Skeletal muscle satellite cell (primary cell): ENCODE measurements at regions not wholly inside any gene's neighbourhood (a gene's known extent, or its start where the extent isn't known, plus 50 kb on each side); places are given as distances from the start of the nearest gene placed in this dataset.

Experiments used
- H3K27me3 ChIP-seq: 2 replicates; pipeline ENCODE4 v1.7.0; 2013; ENCODE audit warnings: low read length; ENCODE audit not compliant: control insufficient read depth, insufficient read depth
- H3K36me3 ChIP-seq: 2 replicates; pipeline ENCODE4 v1.7.0; 2013; ENCODE audit warnings: mild to moderate bottlenecking, control low read depth, low read length; ENCODE audit not compliant: insufficient read depth
- H3K4me1 ChIP-seq: 2 replicates; pipeline ENCODE4 v1.7.0; 2013; ENCODE audit warnings: low read length; ENCODE audit not compliant: control insufficient read depth, insufficient read depth
- H3K4me2 ChIP-seq: 2 replicates; pipeline ENCODE4 v1.7.0; 2013; ENCODE audit warnings: mild to moderate bottlenecking, low read length
- H3K4me3 ChIP-seq: 2 replicates; pipeline ENCODE4 v1.7.0; 2013; ENCODE audit warnings: low read length
- H3K9ac ChIP-seq: 2 replicates; pipeline ENCODE4 v1.7.0; 2013; ENCODE audit warnings: mild to moderate bottlenecking, low read depth, low read length, moderate library complexity
- H3K9me3 ChIP-seq: replicated peaks from 2 replicates; pipeline ENCODE4 v1.7.0; 2013; ENCODE audit warnings: mild to moderate bottlenecking, control low read depth, low read length

DNA sequence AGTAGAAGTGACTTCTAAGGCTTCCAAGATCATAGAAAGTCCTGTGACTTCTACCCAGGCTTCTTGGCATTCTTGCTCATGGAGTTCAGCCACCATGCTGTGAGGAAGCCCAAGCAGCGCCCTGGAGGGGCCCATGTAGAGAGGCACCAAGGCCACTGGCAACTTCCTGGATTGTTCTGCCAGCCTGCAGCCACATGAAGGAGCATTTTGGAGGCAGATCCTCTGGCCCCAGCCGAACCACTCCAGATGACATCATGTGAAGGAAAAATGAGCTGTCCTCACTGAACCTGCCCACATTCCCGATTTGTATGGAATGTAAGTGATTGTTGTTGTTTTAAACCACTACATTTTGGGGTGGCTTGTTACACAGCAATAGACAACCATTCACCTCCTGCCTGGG is 51.5 kb upstream of the MNX1 start:
- Histone ChIP-seq H3K4me2 (no peak overlapping the region), H3K9me3 (no peaks in the 10 kb centered on the region), H3K4me3 (no peak overlapping the region), H3K9ac (no peak overlapping the region), H3K36me3 (no peaks in the 10 kb centered on the region), H3K27me3 (peaks cover 4% of the 10 kb centered on the region), H3K4me1 (no peaks in the 10 kb centered on the region)

GRCh38 chr7:157065046-157065445 is 54.6 kb upstream of the MNX1 start:
- Histone ChIP-seq H3K36me3 (no peaks in the 10 kb centered on the region), H3K4me1 (no peaks in the 10 kb centered on the region), H3K9ac (no peak overlapping the region)

DNA sequence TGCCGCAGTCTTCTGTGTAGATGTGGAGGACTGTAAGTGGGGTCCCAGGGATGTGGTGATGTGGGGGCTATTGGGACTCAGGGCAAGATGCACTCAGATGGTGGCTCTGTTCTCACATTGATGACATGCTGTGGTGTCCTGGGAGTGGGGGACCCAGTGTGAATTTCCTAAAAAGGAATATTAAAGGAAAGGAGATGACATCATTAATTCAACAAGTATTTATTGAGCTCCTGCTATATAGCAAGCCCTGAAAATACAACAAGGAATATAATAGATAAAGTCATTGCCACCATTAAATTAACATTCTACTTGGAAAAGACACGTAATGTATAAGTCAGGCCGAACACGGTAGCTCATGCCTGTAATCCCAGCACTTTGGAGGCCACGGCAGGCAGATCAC is 61.9 kb upstream of the MNX1 start:
- Histone ChIP-seq H3K27me3 (peaks cover 35% of the 10 kb centered on the region), H3K9ac (no peak overlapping the region), H3K4me2 (no peak overlapping the region), H3K36me3 (no peaks in the 10 kb centered on the region), H3K4me1 (no peaks in the 10 kb centered on the region), H3K4me3 (no peak overlapping the region), H3K9me3 (no peaks in the 10 kb centered on the region)

More at GRCh38 chr7:157065046-157065445, 54.6 kb upstream of the MNX1 start:
- no peak overlapping the region for H3K4me2 ChIP-seq
- no peak overlapping the region for H3K4me3 ChIP-seq
- no peaks in the 10 kb centered on the region for H3K9me3 ChIP-seq
- H3K27me3 ChIP-seq, result peaks cover 6% of the 10 kb centered on the region

DNA sequence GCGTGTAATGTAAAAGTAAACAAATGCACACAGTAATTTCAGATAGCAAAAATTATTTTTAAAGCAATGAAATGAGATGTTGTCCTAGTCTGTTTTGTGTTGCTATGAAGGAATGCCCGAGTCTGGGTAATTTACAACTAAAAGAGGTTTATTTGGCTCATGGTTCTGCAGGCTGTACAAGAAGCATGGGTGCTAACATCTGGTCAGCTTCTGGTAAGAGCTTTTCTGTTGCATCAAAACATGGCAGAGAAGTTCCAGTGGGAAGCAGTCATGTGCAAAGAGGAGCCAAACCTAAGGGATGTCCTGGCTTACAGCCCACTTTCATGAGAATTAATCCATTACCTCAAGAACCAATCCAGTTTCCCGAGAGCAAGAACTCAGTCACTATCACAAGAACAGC is 62.9 kb upstream of the MNX1 start:
- no peak overlapping the region for H3K9ac ChIP-seq
- no peaks in the 10 kb centered on the region for H3K36me3 ChIP-seq
- H3K9me3 ChIP-seq, result no peaks in the 10 kb centered on the region
- no peak overlapping the region for H3K4me3 ChIP-seq
- H3K27me3 ChIP-seq, result peaks cover 44% of the 10 kb centered on the region
- H3K4me1 ChIP-seq, result no peaks in the 10 kb centered on the region
- no peak overlapping the region for H3K4me2 ChIP-seq

- Histone ChIP-seq H3K4me1 (no peaks in the 10 kb centered on the region), H3K9ac (no peak overlapping the region), H3K9me3 (no peaks in the 10 kb centered on the region), H3K27me3 (peaks cover 51% of the 10 kb centered on the region), H3K4me3 (no peak overlapping the region), H3K36me3 (no peaks in the 10 kb centered on the region), H3K4me2 (no peak overlapping the region)
These were observed 63.6 kb upstream of the MNX1 start for GRCh38 chr7:157073949-157074624.

GRCh38 chr7:157076466-157076865 is 62.3 kb upstream of the UBE3C start:
- H3K4me3 ChIP-seq, result no peak overlapping the region
- H3K27me3 ChIP-seq, result peaks cover 63% of the 10 kb centered on the region
- H3K36me3 ChIP-seq, result no peaks in the 10 kb centered on the region
- no peak overlapping the region for H3K4me2 ChIP-seq
- H3K9ac ChIP-seq, result no peak overlapping the region
- no peaks in the 10 kb centered on the region for H3K4me1 ChIP-seq
- H3K9me3 ChIP-seq, result no peaks in the 10 kb centered on the region

DNA sequence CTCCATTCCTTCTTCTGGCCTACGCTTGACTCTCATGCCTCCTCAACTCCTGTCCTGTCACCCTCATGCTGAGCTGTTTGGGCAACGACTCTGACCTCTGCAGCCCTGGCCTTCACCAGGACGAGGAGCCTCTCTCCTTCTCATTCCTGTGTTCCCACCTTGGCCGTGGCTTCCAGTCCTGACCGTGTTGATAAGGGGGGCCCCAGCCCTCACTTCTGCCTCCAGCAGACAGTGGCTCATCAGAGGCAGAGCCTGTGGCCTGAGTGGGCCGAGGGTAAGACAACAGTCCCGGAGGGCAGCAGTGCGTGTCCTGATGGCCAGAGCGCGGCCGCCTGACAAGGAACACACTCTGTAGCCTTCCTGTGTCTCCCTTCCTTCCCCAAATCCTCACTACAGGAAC is 61.7 kb upstream of the UBE3C start:
- Histone ChIP-seq H3K36me3 (no peaks in the 10 kb centered on the region), H3K27me3 (peaks cover 64% of the 10 kb centered on the region), H3K4me3 (no peak overlapping the region), H3K4me1 (no peaks in the 10 kb centered on the region), H3K9ac (no peak overlapping the region), H3K4me2 (no peak overlapping the region), H3K9me3 (no peaks in the 10 kb centered on the region)

- H3K36me3 ChIP-seq, result no peaks in the 10 kb centered on the region
- H3K9me3 ChIP-seq, result no peaks in the 10 kb centered on the region
- peak overlapping the region; percentile 57 for H3K4me2 ChIP-seq
- no peaks in the 10 kb centered on the region for H3K4me1 ChIP-seq
- peaks cover 59% of the 10 kb centered on the region for H3K27me3 ChIP-seq
- no peak overlapping the region for H3K4me3 ChIP-seq
- H3K9ac ChIP-seq, result no peak overlapping the region
These were observed 60.6 kb upstream of the UBE3C start for GRCh38 chr7:157077986-157078644.

DNA sequence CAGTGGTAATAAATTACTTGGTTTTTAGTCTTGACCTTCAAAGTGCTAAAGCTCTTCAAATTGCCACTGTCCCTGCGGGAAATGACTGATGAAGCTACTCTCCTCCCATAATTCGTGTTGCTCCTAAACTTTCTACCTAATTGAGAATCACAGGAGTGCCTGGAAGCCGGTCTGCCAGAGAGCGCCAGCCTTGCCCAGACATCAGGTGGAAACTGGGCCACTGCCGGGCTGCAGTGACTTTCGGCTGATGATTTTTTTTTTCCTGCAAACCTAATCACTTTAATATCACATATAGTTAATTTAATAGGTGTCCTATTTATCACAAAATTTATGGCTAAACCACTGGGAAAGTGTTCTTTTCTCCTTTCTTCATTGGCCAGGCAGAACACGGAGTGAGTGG is 59.6 kb upstream of the UBE3C start:
- no peaks in the 10 kb centered on the region for H3K9me3 ChIP-seq
- H3K9ac ChIP-seq, result no peak overlapping the region
- no peaks in the 10 kb centered on the region for H3K36me3 ChIP-seq
- H3K4me3 ChIP-seq, result no peak overlapping the region
- H3K4me1 ChIP-seq, result no peaks in the 10 kb centered on the region
- H3K4me2 ChIP-seq, result no peak overlapping the region
- peaks cover 53% of the 10 kb centered on the region for H3K27me3 ChIP-seq

- H3K9ac ChIP-seq, result no peak overlapping the region
- H3K4me2 ChIP-seq, result no peak overlapping the region
- H3K4me3 ChIP-seq, result no peak overlapping the region
- no peaks in the 10 kb centered on the region for H3K9me3 ChIP-seq
- no peaks in the 10 kb centered on the region for H3K36me3 ChIP-seq
- no peaks in the 10 kb centered on the region for H3K4me1 ChIP-seq
- peaks cover 48% of the 10 kb centered on the region for H3K27me3 ChIP-seq
These were observed 58.5 kb upstream of the UBE3C start for GRCh38 chr7:157080111-157080730.

- Histone ChIP-seq H3K4me1 (no peaks in the 10 kb centered on the region), H3K4me3 (no peak overlapping the region), H3K27me3 (peaks cover 14% of the 10 kb centered on the region), H3K4me2 (no peak overlapping the region), H3K9ac (no peak overlapping the region), H3K36me3 (no peaks in the 10 kb centered on the region), H3K9me3 (no peaks in the 10 kb centered on the region)
These were observed 52.1 kb upstream of the UBE3C start for GRCh38 chr7:157086508-157087187.
